ENCODE measurements at regions not wholly inside any gene's neighbourhood (a gene's known extent, or its start where the extent isn't known, plus 50 kb on each side); places are given as distances from the start of the nearest gene placed in this dataset.

- no peak for DNase-seq (ENCODE audit: extremely low read depth, low read depth)
- TF ChIP-seq CTCF (IDR thresholded peaks at IDR 0.05; ENCODE audit: low read depth, low read length): no peak
These were observed 61.7 kb upstream of the ELN start for GRCh38 chr7:73966062-73966940.

- TF ChIP-seq CTCF (IDR thresholded peaks at IDR 0.05; ENCODE audit: low read depth, low read length): no peak
These were observed 60.8 kb upstream of the ELN start for GRCh38 chr7:73966941-73967831.

GRCh38 chr7:73967832-73968290, 60.1 kb upstream of the ELN start:
- no peak for TF ChIP-seq CTCF (IDR thresholded peaks at IDR 0.05; ENCODE audit: low read depth, low read length)
- DNase-seq (ENCODE audit: extremely low read depth, low read depth): no peak

More at GRCh38 chr7:73966941-73967831, 60.8 kb upstream of the ELN start:
- no peak for DNase-seq (ENCODE audit: extremely low read depth, low read depth)

- TF ChIP-seq CTCF (IDR thresholded peaks at IDR 0.05; ENCODE audit: low read depth, low read length): no peak
- DNase-seq (ENCODE audit: extremely low read depth, low read depth): no peak
These were observed 59.5 kb upstream of the ELN start for GRCh38 chr7:73968487-73968886.

- TF ChIP-seq CTCF (IDR thresholded peaks at IDR 0.05; ENCODE audit: low read depth, low read length): no peak
- no peak for DNase-seq (ENCODE audit: extremely low read depth, low read depth)
These were observed 58.0 kb upstream of the ELN start for GRCh38 chr7:73969991-73970390.

- DNase-seq (ENCODE audit: extremely low read depth, low read depth): no peak
- TF ChIP-seq CTCF (IDR thresholded peaks at IDR 0.05; ENCODE audit: low read depth, low read length): no peak
These were observed 57.2 kb upstream of the ELN start for GRCh38 chr7:73970801-73971229.

- no peak for TF ChIP-seq CTCF (IDR thresholded peaks at IDR 0.05; ENCODE audit: low read depth, low read length)
- DNase-seq (ENCODE audit: extremely low read depth, low read depth): no peak
These were observed 56.7 kb upstream of the ELN start for GRCh38 chr7:73971322-73971703.

Data from AG09319 (cell line).